Pancreas (tissue), 10 donors: ENCODE measurements at regions not wholly inside any gene's neighbourhood (a gene's known extent, or its start where the extent isn't known, plus 50 kb on each side); places are given as distances from the start of the nearest gene placed in this dataset.

Source experiments
- ATAC-seq, 4 donors: fragments of 200-7000 bp; cut with Tn5 transposase; one replicate each; pipeline versions ENCODE4 v1.8.0 to v1.9.1; 2020; ENCODE audit warnings: mild to moderate bottlenecking in 4 of 4, moderate library complexity in 4 of 4
- DNase-seq, 6 donors: peaks; one replicate each; pipeline ENCODE4 v3.0.0-alpha.2; 2020
- FAIRE-seq: peaks from 2 replicates; lab custom pipeline; 2012; peaks lifted over from hg19 to GRCh38; lab: Jason Lieb, UNC
- H3K27ac ChIP-seq, 4 donors: fragments of 200-600 bp; sonication (generic); 1 replicate in 3 of 4; 2 replicates in 1 of 4; pipeline versions ENCODE4 v1.5.0 to v1.8.0; 2020
- H3K27me3 ChIP-seq, 4 donors: fragments of 200-600 bp; one replicate each; pipeline ENCODE4 v1.8.0; 2021
- H3K36me3 ChIP-seq, 3 donors: fragments of 200-600 bp; sonication (generic) in 1 of 3; one replicate each; pipeline versions ENCODE4 v1.5.0 to v1.8.0; 2020 to 2021
- H3K4me1 ChIP-seq, 3 donors: fragments of 200-600 bp; one replicate each; pipeline ENCODE4 v1.8.0; 2021
- H3K4me3 ChIP-seq, 4 donors: fragments of 200-600 bp; sonication (generic) in 2 of 4; one replicate each; pipeline versions ENCODE4 v1.5.0 to v1.8.0; 2020 to 2021
- H3K9me3 ChIP-seq, 4 donors: fragments of 200-600 bp; one replicate each; pipeline ENCODE4 v1.8.0; 2021
- WGBS, 2 donors: extraction: QIAGEN DNeasy Blood & Tissue Kit; methylation state at CpG; one replicate each; pipeline ENCODE4 v1.1.7; 2013; 5-methylcytosine and 5-hydroxymethylcytosine counted together
- intact Hi-C, 3 donors: fragments of 100-400 bp; cut with DNase I; formaldehyde crosslinking; loops; one replicate each; pipeline versions ENCODE4 v1.11.1 to v1.14.2; 2022
- TF ChIP-seq, protein P1 (sequence below), 4 donors: fragments of 200-600 bp; sonication (generic) in 3 of 4; IDR thresholded peaks; one replicate each; pipeline versions ENCODE4 v1.5.0 to v1.8.0; 2021; ENCODE audit warnings: antibody characterized with exemption in 4 of 4
- donor health status: healthy with polysubstance abuse.
- donor health status: DM: no; HTN: no; CAD: no; lungs with moderate emphysema.
- donor health status: DM: no; HTN: no; CAD: no.
- donor health status: control.
- donor health status: control.
- donor health status: Bipolar disorder and iron deficiency.
- donor health status: DM: yes; HTN: yes; CAD: no.
- donor health status: DM: no; HTN: no; CAD: no.
- donor health status: DM: no; HTN: no; CAD: no.
- donor health status: DM: yes; HTN: yes; CAD: no.

DNA sequence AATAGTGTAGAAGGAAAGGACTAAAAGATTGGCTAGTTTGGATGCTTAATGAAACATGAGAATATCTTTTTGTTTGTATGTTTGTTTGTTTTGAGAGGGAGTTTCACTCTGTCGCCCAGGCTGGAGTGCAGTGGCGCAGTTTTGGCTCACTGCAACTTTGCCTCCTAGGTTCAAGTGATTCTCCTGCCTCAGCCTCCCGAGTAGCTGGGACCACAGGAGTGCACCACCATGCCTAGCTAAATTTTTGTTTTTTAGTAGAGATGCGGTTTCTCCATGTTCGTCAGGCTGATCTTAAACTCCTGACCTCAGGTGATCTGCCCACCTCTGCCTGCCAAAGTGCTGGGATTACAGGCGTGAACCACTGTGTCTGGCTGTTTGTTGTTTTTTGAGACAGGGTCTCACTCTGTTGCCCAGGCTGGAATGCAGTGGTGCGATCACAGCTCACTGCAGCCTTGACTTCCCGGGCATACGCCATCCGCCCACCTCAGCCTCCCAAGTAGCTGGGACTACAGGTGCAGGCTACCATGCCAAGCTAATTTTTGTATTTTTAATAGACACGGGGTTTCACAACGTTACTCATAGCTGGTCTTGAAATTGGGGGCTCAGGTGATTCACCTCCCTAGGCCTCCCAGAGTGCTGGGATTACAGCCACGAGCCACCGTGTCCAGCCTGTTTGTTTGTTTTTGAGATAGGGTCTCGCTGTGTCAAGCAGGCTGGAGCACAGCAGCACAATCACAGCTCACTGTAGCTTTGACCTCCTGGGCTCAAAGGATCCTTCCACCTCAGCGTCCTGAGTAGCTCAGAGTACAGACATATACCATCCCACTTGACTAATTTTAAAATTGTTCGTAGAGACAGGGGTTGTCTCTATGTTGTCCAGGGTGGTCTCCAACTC is 209.2 kb downstream of the MYCN start:
- DNase-seq (no peak), FAIRE-seq (no peak), ATAC-seq (no peak)
- Histone ChIP-seq H3K27me3 (no peaks in the 10 kb centered on the region), H3K27ac (no peak overlapping the region), H3K36me3 (no peaks in the 10 kb centered on the region), H3K4me3 (no peak overlapping the region), H3K4me1 (no peaks in the 10 kb centered on the region), H3K9me3 (no peaks in the 10 kb centered on the region)
- intact Hi-C loops, result no loop called here
- TF ChIP-seq, protein P1, sequence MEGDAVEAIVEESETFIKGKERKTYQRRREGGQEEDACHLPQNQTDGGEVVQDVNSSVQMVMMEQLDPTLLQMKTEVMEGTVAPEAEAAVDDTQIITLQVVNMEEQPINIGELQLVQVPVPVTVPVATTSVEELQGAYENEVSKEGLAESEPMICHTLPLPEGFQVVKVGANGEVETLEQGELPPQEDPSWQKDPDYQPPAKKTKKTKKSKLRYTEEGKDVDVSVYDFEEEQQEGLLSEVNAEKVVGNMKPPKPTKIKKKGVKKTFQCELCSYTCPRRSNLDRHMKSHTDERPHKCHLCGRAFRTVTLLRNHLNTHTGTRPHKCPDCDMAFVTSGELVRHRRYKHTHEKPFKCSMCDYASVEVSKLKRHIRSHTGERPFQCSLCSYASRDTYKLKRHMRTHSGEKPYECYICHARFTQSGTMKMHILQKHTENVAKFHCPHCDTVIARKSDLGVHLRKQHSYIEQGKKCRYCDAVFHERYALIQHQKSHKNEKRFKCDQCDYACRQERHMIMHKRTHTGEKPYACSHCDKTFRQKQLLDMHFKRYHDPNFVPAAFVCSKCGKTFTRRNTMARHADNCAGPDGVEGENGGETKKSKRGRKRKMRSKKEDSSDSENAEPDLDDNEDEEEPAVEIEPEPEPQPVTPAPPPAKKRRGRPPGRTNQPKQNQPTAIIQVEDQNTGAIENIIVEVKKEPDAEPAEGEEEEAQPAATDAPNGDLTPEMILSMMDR (IDR thresholded peaks at IDR 0.05), result no peak
- 68 to 70% methylated on average over 17 of the region's 17 CpGs for WGBS, 2 donors

DNA sequence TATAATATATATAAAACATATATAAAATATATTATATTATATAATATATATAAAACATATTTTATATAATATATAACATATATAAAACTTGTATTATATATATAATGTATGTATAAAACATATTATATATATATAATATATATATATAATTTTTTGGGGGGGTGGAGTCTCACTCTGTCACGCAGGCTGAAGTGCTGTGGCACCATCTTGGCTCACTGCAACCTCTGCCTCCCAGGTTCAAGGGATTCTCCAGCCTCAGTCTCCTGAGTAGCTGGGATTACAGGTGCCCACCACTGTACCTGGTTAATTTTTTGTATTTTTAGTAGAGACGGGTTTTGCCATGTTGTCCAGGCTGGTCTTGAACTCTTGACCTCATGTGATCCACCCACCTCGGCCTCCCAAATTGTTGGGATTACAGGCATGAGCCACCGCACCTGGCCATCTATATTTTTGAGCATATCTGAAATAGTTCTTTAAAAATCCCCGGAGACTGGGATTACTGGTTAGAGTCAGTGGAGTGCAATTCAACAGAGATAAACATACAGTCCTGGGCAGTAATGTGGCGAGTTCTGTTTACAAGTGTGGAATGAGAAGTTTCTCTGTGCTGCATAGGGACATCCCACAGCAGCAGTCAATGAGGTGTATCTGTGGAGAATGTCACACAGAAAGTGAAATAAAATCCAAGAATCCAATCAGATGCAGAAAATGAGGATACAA is 208.4 kb downstream of the MYCN start:
- Histone ChIP-seq H3K27ac (no peak overlapping the region), H3K27me3 (no peaks in the 10 kb centered on the region), H3K4me3 (no peak overlapping the region), H3K4me1 (no peaks in the 10 kb centered on the region), H3K9me3 (no peaks in the 10 kb centered on the region), H3K36me3 (no peaks in the 10 kb centered on the region)
- ATAC-seq (no peak), FAIRE-seq (no peak), DNase-seq (no peak)
- TF ChIP-seq, protein P1 (IDR thresholded peaks at IDR 0.05), result no peak
- WGBS, 2 donors, result 84 to 88% methylated on average over 6 of the region's 6 CpGs
- intact Hi-C loops, result no loop called here

DNA sequence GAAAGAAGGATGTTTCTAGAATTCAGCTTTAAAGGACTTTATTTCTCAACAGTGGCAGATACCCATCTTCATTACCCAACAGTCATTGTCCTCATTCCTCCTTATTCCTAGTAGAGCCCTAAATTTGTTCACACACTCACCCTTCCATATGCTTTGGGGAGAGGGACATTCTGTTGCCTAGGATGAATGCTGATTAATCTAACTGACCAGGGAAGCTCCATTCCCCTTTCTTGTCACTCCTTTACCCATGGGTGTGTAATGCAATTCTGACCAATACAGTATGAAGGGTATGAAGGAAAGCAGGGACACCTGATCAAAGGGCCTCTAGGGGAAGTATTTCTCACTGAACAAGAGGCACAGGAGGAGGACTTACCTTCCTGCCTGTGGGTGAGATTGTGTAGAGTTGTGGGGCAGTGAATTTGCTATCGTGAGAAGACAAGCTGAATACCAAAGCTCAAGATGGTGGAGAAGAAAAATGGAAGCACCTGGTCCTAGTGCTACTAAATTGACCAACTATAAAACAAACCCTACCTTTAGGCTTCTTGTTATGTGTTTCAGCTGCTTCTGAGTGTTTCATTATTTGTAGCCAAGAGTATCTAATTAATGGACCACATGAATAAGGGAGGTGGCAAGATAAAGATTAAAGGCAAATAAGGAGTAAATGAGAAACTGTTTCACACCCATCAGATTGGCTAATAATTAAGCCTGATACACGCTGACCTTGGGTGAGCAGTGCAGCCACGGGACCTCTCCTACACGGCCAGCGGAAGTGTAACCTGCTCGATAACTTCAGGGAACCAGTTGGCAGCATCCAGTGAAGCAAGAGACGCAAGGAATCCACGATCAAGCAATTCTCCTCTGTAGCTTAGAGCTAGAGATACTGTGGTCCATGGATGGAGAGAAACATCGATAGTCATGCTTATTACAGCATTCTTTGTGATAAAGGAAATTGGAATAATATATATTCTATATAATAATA is 202.3 kb downstream of the MYCN start:
- ATAC-seq (peak; percentile 90 to 96 (median 92)), DNase-seq (peak in 4 of 6 donors; percentile 54 to 64 (median 62)), FAIRE-seq (no peak)
- H3K4me1 ChIP-seq, result peaks cover 4 to 11% (median 9%) of the 10 kb centered on the region in 3 donors
- no peaks in the 10 kb centered on the region for H3K27me3 ChIP-seq
- H3K9me3 ChIP-seq, result no peaks in the 10 kb centered on the region
- TF ChIP-seq, protein P1 (IDR thresholded peaks at IDR 0.05), result no peak
- no peak overlapping the region for H3K27ac ChIP-seq
- H3K36me3 ChIP-seq, result no peaks in the 10 kb centered on the region
- WGBS, 2 donors, result 22 to 25% methylated on average over 9 of the region's 9 CpGs
- no peak overlapping the region for H3K4me3 ChIP-seq
- intact Hi-C loops, result no loop called here

DNA sequence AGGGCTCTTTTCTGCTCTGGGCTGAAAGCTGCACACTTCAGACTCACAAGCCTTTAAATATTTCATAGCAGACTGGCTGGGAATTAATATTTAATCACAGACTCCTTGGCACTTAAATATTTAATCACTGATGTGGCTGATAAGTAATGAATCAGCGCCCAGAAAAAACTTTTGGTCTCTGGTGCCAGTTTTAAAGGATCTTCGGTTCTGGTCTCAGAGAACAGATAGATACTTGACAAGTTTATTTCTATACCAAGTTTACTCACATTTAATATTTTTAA is 201.2 kb downstream of the MYCN start:
- 18 to 19% methylated on average over 2 of the region's 2 CpGs for WGBS, 2 donors
- no peak for DNase-seq

More for the DNA sequence above, 201.2 kb downstream of the MYCN start:
- Histone ChIP-seq H3K27me3 (no peaks in the 10 kb centered on the region), H3K36me3 (no peaks in the 10 kb centered on the region), H3K9me3 (no peaks in the 10 kb centered on the region), H3K4me3 (no peak overlapping the region), H3K27ac (no peak overlapping the region), H3K4me1 (peaks cover 4 to 11% (median 9%) of the 10 kb centered on the region in 3 donors)
- FAIRE-seq (no peak), ATAC-seq (peak; percentile 60 to 74 (median 72))
- TF ChIP-seq, protein P1 (IDR thresholded peaks at IDR 0.05), result no peak
- intact Hi-C loops, result no loop called here
